HCT116 (cell line): ENCODE measurements at regions not wholly inside any gene's neighbourhood (a gene's known extent, or its start where the extent isn't known, plus 50 kb on each side); places are given as distances from the start of the nearest gene placed in this dataset.

Experiments
- ATF3 ChIP-seq: IDR thresholded peaks from 2 replicates; pipeline ENCODE4 v1.6.1; 2012
- CEBPB ChIP-seq: IDR thresholded peaks from 2 replicates; pipeline ENCODE4 v1.6.1; 2012; ENCODE audit warnings: low read depth
- CTCF ChIP-seq, 3 experiments: fragments of 200-600 bp in 1 of 3; sonication (generic) in 1 of 3; IDR thresholded peaks in 2 of 3; conservative IDR thresholded peaks in 1 of 3; 2 replicates each; pipeline ENCODE4 v1.5.1; 2012 to 2017; ENCODE audit warnings: low read depth in 2 of 3, low read length in 2 of 3, antibody characterized with exemption in 1 of 3, borderline replicate concordance in 1 of 3, control low read depth in 1 of 3, mild to moderate bottlenecking in 1 of 3, mixed read lengths in 1 of 3, mixed run types in 1 of 3, moderate library complexity in 1 of 3; ENCODE audit not compliant: insufficient read depth in 1 of 3
- ELF1 ChIP-seq: IDR thresholded peaks from 2 replicates; pipeline ENCODE4 v1.6.1; 2012; ENCODE audit warnings: low read depth, borderline replicate concordance
- EZH2 ChIP-seq: fragments of 200-600 bp; sonication (generic); IDR thresholded peaks from 2 replicates; pipeline ENCODE4 v1.6.1; 2017; ENCODE audit warnings: antibody characterized with exemption, mixed run types
- EZH2phosphoT487 ChIP-seq: fragments of 200-600 bp; IDR thresholded peaks from 2 replicates; pipeline ENCODE4 v1.6.1; 2018; ENCODE audit warnings: antibody characterized with exemption, borderline replicate concordance
- JUND ChIP-seq: IDR thresholded peaks from 2 replicates; pipeline ENCODE4 v1.6.1; 2012
- MAX ChIP-seq: IDR thresholded peaks from 2 replicates; pipeline ENCODE4 v1.6.1; 2012
- POLR2A ChIP-seq: IDR thresholded peaks from 2 replicates; pipeline ENCODE4 v1.7.0; 2011; ENCODE audit warnings: borderline replicate concordance; ENCODE audit not compliant: insufficient read depth, insufficient read length; ENCODE audit errors: extremely low read depth
- RAD21 ChIP-seq: IDR thresholded peaks from 2 replicates; pipeline ENCODE4 v1.6.1; 2012; ENCODE audit warnings: low read depth, mild to moderate bottlenecking
- REST ChIP-seq: IDR thresholded peaks from 2 replicates; pipeline ENCODE4 v1.6.1; 2012; ENCODE audit warnings: low read depth
- SIN3A ChIP-seq: IDR thresholded peaks from 2 replicates; pipeline ENCODE4 v1.6.1; 2012; ENCODE audit warnings: low read depth
- YY1 ChIP-seq: IDR thresholded peaks from 2 replicates; pipeline ENCODE4 v1.6.1; 2011; ENCODE audit warnings: low read length, low read depth, moderate library complexity, mild to moderate bottlenecking; ENCODE audit not compliant: insufficient replicate concordance; ENCODE audit errors: extremely low read depth
- ZNF274 ChIP-seq: fragments of 200-500 bp; sonication (Bioruptor generic); IDR thresholded peaks from 2 replicates; pipeline ENCODE4 v1.6.1; 2014; ENCODE audit warnings: mild to moderate bottlenecking, low read depth, low read length, inconsistent platforms

- TF ChIP-seq RAD21 (no peak), CTCF (IDR thresholded peaks at IDR 0.05 in 2 of 3, conservative IDR thresholded peaks at IDR 0.05 in 1 of 3; ENCODE audit: borderline replicate concordance in 1 of 3, insufficient read depth in 1 of 3, low read depth in 2 of 3, low read length in 2 of 3) (no peak), ELF1 (no peak), SIN3A (no peak), YY1 (no peak), JUND (no peak), CEBPB (no peak), EZH2 (no peak), EZH2phosphoT487 (no peak), POLR2A (no peak), MAX (no peak), ATF3 (no peak), REST (no peak), ZNF274 (no peak)
Observed at GRCh38 chr1:217021400-217021799, 298.2 kb upstream of the ESRRG start.
